GM12865 (cell line): ENCODE measurements at regions not wholly inside any gene's neighbourhood (a gene's known extent, or its start where the extent isn't known, plus 50 kb on each side); places are given as distances from the start of the nearest gene placed in this dataset.
"Not testable (repeated sequence)": the region's sequence is repeated elsewhere in the genome, so short reads cannot be mapped to it uniquely, and the experiment has no call there.

Experiments used
- DNase-seq: peaks from one replicate; pipeline ENCODE4 v3.0.0; 2010; ENCODE audit warnings: low read depth
- H3K4me3 ChIP-seq: 2 replicates; pipeline ENCODE4 v1.5.1; 2011; ENCODE audit warnings: mild to moderate bottlenecking, low read depth, low read length, control low read depth
- CTCF ChIP-seq: IDR thresholded peaks from 2 replicates; pipeline ENCODE4 v1.5.1; 2011; ENCODE audit warnings: low read length, control low read depth, low read depth, inconsistent platforms; ENCODE audit not compliant: insufficient read depth; ENCODE audit errors: missing control alignments

DNA sequence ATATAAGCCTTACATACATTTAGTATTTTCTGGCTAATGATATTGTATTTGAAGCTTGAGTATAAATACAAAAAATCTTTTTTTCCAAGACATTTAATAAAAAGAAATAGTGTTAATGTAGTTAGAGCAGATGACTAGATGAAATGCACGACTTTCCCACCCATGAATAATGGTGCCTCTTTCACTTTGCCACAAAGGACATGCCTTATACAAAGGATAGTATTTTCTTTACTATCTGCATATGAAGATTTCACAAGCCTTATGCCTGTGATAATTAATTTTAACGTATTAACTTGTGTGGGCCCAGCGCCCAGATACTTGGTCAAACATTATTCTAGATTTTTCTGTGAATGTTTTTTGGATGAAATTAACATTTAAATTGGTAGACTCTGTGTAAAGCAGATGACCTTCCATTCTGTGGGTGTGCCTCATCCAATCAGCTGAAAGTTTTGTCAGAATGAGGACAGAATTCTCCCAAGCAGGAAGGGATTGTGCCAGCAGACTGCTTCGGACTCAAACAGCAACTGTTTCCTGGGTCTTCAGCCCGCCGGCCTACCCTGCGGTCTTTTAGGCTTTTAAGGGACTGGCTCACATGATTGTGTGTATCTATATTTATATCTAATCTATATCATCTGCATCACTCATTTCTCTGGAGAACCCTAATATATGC, 115.4 kb downstream of the USP22 start:
- H3K4me3 ChIP-seq, result no peak overlapping the region
- DNase-seq, result no peak
- TF ChIP-seq CTCF, result no peak

GRCh38 chr17:20929334-20929733, 113.5 kb downstream of the USP22 start:
- no peak for TF ChIP-seq CTCF

GRCh38 chr17:20930081-20930760, 112.6 kb downstream of the USP22 start:
- no peak overlapping the region for H3K4me3 ChIP-seq
- no peak for DNase-seq
- no peak for TF ChIP-seq CTCF

More at GRCh38 chr17:20929334-20929733, 113.5 kb downstream of the USP22 start:
- DNase-seq, result no peak
- no peak overlapping the region for H3K4me3 ChIP-seq

GRCh38 chr17:20933040-20933439, 109.8 kb downstream of the USP22 start:
- DNase-seq, H3K4me3 ChIP-seq: not testable (repeated sequence)

GRCh38 chr17:20934288-20934687, 108.5 kb downstream of the USP22 start:
- no peak for DNase-seq

GRCh38 chr17:20935740-20936139, 107.1 kb downstream of the USP22 start:
- H3K4me3 ChIP-seq, result no peak overlapping the region
- TF ChIP-seq CTCF, result no peak
- no peak for DNase-seq

More at GRCh38 chr17:20934288-20934687, 108.5 kb downstream of the USP22 start:
- no peak for TF ChIP-seq CTCF
- no peak overlapping the region for H3K4me3 ChIP-seq

GRCh38 chr17:20938244-20938643, 104.6 kb downstream of the USP22 start:
- no peak for TF ChIP-seq CTCF
- no peak for DNase-seq
- H3K4me3 ChIP-seq, result no peak overlapping the region
